WTC11 (cell line): ENCODE measurements at regions not wholly inside any gene's neighbourhood (a gene's known extent, or its start where the extent isn't known, plus 50 kb on each side); places are given as distances from the start of the nearest gene placed in this dataset.

Experiments
- NFYB ChIP-seq: sonication (generic); formaldehyde crosslinking; conservative IDR thresholded peaks from 2 replicates; pipeline ENCODE4 v1.8.0; 2022; ENCODE audit warnings: low read depth, missing genetic modification reagents
- SMAD3 ChIP-seq: sonication (generic); formaldehyde crosslinking; IDR thresholded peaks from 2 replicates; pipeline ENCODE4 v1.8.0; 2022; ENCODE audit warnings: missing genetic modification reagents, mild to moderate bottlenecking, borderline replicate concordance
- TF ChIP-seq, protein P1 (sequence below): fragments of 200-600 bp; IDR thresholded peaks from 2 replicates; pipeline ENCODE4 v1.8.0; 2022; ENCODE audit warnings: antibody characterized with exemption
- TF ChIP-seq, protein P2 (sequence below): sonication (generic); formaldehyde crosslinking; IDR thresholded peaks from 2 replicates; pipeline ENCODE4 v1.8.0; 2022; ENCODE audit warnings: mild to moderate bottlenecking, missing genetic modification reagents
- TF ChIP-seq, protein P3 (sequence below): sonication (generic); formaldehyde crosslinking; IDR thresholded peaks from 2 replicates; pipeline ENCODE4 v1.8.1; 2022; ENCODE audit warnings: missing genetic modification reagents, borderline replicate concordance
- TF ChIP-seq, protein P4 (sequence below): sonication (generic); formaldehyde crosslinking; IDR thresholded peaks from 2 replicates; pipeline ENCODE4 v1.8.1; 2023; ENCODE audit warnings: mild to moderate bottlenecking, missing genetic modification reagents, borderline replicate concordance

DNA sequence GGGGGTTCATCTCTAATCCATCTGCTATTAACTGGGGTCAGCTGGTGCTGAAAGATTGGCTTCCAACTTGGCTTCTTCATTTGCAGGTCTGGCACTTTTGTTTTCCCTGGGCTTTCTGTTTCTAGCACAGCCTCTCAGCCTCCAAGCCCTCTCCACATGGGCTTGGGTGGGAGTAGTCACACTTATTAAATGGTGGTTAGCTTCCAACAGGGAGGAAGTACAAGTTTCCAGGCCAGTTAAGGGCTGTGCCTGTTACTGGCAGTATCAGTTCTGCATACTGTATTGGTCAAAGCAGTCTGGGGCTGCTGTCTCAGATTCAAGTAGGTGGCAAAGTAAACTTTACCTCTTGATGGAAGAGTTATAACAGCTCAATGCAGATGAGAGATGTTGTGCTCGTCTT, 627.1 kb upstream of the CCDC54 start:
- TF ChIP-seq SMAD3, result no peak
- TF ChIP-seq, protein P1, sequence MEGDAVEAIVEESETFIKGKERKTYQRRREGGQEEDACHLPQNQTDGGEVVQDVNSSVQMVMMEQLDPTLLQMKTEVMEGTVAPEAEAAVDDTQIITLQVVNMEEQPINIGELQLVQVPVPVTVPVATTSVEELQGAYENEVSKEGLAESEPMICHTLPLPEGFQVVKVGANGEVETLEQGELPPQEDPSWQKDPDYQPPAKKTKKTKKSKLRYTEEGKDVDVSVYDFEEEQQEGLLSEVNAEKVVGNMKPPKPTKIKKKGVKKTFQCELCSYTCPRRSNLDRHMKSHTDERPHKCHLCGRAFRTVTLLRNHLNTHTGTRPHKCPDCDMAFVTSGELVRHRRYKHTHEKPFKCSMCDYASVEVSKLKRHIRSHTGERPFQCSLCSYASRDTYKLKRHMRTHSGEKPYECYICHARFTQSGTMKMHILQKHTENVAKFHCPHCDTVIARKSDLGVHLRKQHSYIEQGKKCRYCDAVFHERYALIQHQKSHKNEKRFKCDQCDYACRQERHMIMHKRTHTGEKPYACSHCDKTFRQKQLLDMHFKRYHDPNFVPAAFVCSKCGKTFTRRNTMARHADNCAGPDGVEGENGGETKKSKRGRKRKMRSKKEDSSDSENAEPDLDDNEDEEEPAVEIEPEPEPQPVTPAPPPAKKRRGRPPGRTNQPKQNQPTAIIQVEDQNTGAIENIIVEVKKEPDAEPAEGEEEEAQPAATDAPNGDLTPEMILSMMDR, result no peak
- TF ChIP-seq, protein P2, sequence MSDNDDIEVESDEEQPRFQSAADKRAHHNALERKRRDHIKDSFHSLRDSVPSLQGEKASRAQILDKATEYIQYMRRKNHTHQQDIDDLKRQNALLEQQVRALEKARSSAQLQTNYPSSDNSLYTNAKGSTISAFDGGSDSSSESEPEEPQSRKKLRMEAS (CRISPR knock-in tag), result no peak
- TF ChIP-seq, protein P3, sequence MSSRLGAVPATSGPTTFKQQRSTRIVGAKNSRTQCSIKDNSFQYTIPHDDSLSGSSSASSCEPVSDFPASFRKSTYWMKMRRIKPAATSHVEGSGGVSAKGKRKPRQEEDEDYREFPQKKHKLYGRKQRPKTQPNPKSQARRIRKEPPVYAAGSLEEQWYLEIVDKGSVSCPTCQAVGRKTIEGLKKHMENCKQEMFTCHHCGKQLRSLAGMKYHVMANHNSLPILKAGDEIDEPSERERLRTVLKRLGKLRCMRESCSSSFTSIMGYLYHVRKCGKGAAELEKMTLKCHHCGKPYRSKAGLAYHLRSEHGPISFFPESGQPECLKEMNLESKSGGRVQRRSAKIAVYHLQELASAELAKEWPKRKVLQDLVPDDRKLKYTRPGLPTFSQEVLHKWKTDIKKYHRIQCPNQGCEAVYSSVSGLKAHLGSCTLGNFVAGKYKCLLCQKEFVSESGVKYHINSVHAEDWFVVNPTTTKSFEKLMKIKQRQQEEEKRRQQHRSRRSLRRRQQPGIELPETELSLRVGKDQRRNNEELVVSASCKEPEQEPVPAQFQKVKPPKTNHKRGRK (CRISPR knock-in tag), result no peak
- TF ChIP-seq NFYB (CRISPR knock-in tag), result no peak
- TF ChIP-seq, protein P4, sequence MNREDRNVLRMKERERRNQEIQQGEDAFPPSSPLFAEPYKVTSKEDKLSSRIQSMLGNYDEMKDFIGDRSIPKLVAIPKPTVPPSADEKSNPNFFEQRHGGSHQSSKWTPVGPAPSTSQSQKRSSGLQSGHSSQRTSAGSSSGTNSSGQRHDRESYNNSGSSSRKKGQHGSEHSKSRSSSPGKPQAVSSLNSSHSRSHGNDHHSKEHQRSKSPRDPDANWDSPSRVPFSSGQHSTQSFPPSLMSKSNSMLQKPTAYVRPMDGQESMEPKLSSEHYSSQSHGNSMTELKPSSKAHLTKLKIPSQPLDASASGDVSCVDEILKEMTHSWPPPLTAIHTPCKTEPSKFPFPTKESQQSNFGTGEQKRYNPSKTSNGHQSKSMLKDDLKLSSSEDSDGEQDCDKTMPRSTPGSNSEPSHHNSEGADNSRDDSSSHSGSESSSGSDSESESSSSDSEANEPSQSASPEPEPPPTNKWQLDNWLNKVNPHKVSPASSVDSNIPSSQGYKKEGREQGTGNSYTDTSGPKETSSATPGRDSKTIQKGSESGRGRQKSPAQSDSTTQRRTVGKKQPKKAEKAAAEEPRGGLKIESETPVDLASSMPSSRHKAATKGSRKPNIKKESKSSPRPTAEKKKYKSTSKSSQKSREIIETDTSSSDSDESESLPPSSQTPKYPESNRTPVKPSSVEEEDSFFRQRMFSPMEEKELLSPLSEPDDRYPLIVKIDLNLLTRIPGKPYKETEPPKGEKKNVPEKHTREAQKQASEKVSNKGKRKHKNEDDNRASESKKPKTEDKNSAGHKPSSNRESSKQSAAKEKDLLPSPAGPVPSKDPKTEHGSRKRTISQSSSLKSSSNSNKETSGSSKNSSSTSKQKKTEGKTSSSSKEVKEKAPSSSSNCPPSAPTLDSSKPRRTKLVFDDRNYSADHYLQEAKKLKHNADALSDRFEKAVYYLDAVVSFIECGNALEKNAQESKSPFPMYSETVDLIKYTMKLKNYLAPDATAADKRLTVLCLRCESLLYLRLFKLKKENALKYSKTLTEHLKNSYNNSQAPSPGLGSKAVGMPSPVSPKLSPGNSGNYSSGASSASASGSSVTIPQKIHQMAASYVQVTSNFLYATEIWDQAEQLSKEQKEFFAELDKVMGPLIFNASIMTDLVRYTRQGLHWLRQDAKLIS (CRISPR knock-in tag), result no peak
